Chondrocyte (in vitro differentiated cells): ENCODE measurements at regions not wholly inside any gene's neighbourhood (a gene's known extent, or its start where the extent isn't known, plus 50 kb on each side); places are given as distances from the start of the nearest gene placed in this dataset.

Source experiments
- DNase-seq: peaks from one replicate; pipeline ENCODE4 v3.0.0; 2021; ENCODE audit warnings: mixed read lengths, low spot score
- H3K27ac Mint-ChIP-seq: one replicate; pipeline ENCODE4 v1.8.0; 2021; ENCODE audit warnings: mild to moderate bottlenecking, moderate library complexity, mixed read lengths; ENCODE audit not compliant: unreplicated experiment
- H3K27me3 Mint-ChIP-seq: 2 replicates; pipeline ENCODE4 v1.8.0; 2021; ENCODE audit warnings: low read depth, mixed read lengths
- H3K36me3 Mint-ChIP-seq: 2 replicates; pipeline ENCODE4 v1.8.0; 2021; ENCODE audit warnings: low read depth, mixed read lengths
- H3K4me1 Mint-ChIP-seq: 2 replicates; pipeline ENCODE4 v1.8.0; 2021; ENCODE audit warnings: low read depth, mild to moderate bottlenecking, mixed read lengths
- H3K4me3 Mint-ChIP-seq: one replicate; pipeline ENCODE4 v1.8.0; 2021; ENCODE audit warnings: mild to moderate bottlenecking, moderate library complexity, mixed read lengths; ENCODE audit not compliant: unreplicated experiment
- H3K9me3 Mint-ChIP-seq: 2 replicates; pipeline ENCODE4 v1.8.0; 2021; ENCODE audit warnings: low read depth, mixed read lengths
- TF ChIP-seq, protein P1 (sequence below): fragments of 200-600 bp; sonication (generic); IDR thresholded peaks from 2 replicates; pipeline ENCODE4 v1.5.0; 2021; ENCODE audit warnings: antibody characterized with exemption, mild to moderate bottlenecking, moderate library complexity

DNA sequence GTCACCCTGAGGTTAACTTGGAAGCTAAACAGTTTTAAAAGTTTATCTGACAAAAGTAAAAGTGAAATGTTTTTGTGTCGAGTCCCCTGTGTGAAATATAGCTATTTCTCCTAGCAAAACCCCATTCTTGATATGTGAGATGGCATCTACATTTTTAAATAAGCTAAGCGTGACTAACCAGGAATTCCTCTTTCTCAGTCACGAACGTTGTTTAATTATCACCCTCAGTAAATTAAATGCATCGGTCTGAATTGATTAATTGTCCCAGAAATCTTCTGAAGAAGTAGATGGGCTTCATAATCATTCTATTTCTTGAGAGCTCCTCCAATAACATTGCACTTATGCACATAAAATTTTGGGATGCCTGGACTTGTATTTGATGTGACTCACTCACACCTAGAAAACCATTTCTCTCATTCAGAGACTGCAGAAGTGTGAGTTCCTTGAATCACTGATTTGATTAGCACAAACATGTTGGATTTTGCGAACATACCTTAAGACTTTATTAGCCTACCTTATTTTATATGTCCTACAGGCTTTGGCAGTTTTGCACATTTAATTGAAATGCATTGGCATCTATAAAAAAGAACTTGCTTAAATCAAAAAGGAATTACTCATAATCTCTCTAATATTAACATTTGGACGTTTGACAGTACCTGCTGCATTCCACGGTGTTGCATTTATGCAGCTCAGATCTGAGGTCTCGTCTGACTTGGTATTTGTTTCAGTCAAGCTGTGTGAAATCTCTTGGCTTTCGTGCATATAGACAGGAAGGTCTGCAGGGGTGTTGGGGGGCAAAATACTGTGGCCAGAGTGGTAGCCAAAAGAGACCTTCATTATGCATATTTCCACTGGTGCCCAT lies 475.2 kb downstream of the EPHA4 start:
- no peaks in the 10 kb centered on the region for H3K9me3 Mint-ChIP-seq
- H3K27ac Mint-ChIP-seq, result peak overlapping the region; percentile 19
- TF ChIP-seq, protein P1, sequence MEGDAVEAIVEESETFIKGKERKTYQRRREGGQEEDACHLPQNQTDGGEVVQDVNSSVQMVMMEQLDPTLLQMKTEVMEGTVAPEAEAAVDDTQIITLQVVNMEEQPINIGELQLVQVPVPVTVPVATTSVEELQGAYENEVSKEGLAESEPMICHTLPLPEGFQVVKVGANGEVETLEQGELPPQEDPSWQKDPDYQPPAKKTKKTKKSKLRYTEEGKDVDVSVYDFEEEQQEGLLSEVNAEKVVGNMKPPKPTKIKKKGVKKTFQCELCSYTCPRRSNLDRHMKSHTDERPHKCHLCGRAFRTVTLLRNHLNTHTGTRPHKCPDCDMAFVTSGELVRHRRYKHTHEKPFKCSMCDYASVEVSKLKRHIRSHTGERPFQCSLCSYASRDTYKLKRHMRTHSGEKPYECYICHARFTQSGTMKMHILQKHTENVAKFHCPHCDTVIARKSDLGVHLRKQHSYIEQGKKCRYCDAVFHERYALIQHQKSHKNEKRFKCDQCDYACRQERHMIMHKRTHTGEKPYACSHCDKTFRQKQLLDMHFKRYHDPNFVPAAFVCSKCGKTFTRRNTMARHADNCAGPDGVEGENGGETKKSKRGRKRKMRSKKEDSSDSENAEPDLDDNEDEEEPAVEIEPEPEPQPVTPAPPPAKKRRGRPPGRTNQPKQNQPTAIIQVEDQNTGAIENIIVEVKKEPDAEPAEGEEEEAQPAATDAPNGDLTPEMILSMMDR, result no peak
- H3K4me1 Mint-ChIP-seq, result peaks cover 18% of the 10 kb centered on the region
- H3K27me3 Mint-ChIP-seq, result no peaks in the 10 kb centered on the region
- no peaks in the 10 kb centered on the region for H3K36me3 Mint-ChIP-seq
- no peak for DNase-seq
- no peak overlapping the region for H3K4me3 Mint-ChIP-seq

DNA sequence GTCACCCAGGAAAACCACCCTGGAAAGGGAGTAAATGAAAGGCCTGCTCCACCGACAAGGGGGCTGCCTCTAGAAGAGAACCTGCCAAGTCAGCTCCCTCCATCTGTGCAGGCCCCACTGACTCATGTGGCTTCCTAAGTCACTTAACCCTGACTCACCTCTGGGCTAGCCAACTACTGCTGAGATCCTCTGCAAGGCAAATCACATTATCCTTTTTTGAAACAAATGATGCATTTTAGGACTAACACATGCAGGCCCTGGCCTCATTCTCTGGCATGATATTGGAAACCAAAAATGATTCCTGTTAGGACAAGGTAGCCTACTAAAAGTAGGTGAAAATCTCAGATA lies 474.6 kb downstream of the EPHA4 start:
- no peaks in the 10 kb centered on the region for H3K9me3 Mint-ChIP-seq
- peaks cover 18% of the 10 kb centered on the region for H3K4me1 Mint-ChIP-seq
- no peaks in the 10 kb centered on the region for H3K36me3 Mint-ChIP-seq
- no peaks in the 10 kb centered on the region for H3K27me3 Mint-ChIP-seq
- TF ChIP-seq, protein P1, result no peak
- DNase-seq, result no peak
- no peak overlapping the region for H3K27ac Mint-ChIP-seq
- H3K4me3 Mint-ChIP-seq, result no peak overlapping the region

DNA sequence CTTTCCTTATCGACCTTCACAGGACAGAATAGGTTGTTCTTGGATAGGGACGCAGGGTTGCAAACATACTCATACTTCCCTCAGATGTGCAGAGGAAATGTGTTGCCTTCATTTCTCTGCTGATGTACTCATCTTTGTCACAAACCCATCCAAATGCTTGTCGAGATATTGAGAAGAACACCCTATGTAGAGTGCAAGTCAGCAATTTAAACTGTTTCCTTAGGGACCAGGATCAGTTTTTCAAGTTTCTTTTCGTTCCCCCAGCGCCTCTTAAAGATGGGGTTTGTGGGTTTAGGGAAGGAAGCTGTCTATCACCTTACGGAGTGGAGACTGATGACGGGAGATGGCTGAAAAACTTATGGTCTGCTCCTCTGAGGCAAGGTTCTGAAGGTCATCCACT lies 474.2 kb downstream of the EPHA4 start:
- Mint-ChIP-seq H3K27me3 (no peaks in the 10 kb centered on the region), H3K4me1 (peaks cover 18% of the 10 kb centered on the region), H3K36me3 (no peaks in the 10 kb centered on the region), H3K4me3 (no peak overlapping the region), H3K9me3 (no peaks in the 10 kb centered on the region), H3K27ac (no peak overlapping the region)
- TF ChIP-seq, protein P1, result no peak
- no peak for DNase-seq

DNA sequence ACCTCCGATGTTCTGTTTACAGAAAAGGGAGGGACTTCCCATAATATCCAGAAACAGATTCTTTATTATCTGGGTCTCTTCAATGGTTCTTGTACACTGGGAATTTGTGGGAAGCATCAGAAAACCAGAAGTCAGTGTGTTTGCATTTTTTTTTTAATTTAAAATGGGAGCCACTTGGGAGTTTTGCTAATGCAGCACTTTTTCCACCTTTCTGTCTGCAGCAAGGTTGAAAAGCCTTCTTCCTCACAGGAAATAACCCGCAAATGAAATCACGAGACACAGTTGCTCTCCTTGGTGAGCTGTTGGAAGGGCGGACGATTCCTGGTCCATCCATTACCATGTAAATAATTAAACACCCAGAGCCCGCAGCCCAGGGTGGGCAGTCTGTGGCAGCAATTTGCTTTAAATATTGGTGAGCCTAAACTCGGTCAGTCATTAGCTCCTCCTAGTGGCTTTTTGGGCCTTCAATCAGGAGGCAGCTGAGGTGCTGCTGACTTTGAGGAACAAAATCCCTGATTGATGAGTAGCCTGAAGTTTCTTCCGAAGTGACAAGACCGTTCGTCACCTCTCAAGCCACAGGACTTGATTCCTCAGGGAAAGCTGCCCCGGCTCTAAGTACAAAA lies 471.5 kb downstream of the EPHA4 start:
- H3K4me3 Mint-ChIP-seq, result no peak overlapping the region
- no peaks in the 10 kb centered on the region for H3K36me3 Mint-ChIP-seq
- H3K4me1 Mint-ChIP-seq, result peaks cover 21% of the 10 kb centered on the region
- H3K27ac Mint-ChIP-seq, result no peak overlapping the region
- H3K27me3 Mint-ChIP-seq, result no peaks in the 10 kb centered on the region
- TF ChIP-seq, protein P1, result peak; percentile 75
- no peak for DNase-seq
- no peaks in the 10 kb centered on the region for H3K9me3 Mint-ChIP-seq

DNA sequence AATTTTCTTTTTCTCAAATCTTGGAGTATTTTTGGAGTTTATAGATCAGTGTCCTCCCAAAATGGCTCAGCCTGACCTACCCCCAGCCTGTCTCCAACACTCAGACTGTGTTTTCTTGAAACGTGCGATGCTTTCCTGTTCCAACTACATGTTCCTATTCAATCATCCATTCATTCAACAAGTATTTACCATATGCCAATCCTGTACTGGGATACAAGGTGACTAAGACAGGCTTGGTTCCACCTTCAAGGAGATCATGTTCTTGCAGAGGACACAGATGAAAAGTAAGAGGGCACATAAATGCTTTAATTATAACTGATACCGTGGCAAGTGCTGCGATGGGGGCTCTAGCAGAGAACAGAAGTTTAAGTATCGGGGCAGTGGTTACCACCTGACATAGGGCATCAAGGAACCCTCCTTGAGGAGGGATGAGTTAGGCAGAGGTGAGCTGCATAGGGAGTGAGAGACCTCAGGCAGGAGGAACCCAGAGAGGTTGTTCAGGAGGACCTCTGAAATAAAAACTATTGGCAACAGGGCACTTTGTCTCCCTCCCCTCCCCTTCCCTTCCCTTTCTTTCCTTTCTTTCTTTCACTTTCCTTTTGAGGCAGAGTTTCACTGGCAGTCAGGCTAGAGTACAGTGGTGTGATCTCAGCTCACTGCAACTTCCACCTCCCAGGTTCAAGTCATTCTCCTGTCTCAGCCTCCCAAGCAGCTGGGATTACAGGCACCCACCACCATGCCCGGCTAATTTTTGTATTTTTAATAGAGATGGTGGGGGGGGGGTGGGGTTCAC lies 469.0 kb downstream of the EPHA4 start:
- no peaks in the 10 kb centered on the region for H3K9me3 Mint-ChIP-seq
- no peak for DNase-seq
- no peaks in the 10 kb centered on the region for H3K36me3 Mint-ChIP-seq
- TF ChIP-seq, protein P1, result no peak
- H3K27ac Mint-ChIP-seq, result no peak overlapping the region
- peaks cover 14% of the 10 kb centered on the region for H3K4me1 Mint-ChIP-seq
- H3K4me3 Mint-ChIP-seq, result no peak overlapping the region
- no peaks in the 10 kb centered on the region for H3K27me3 Mint-ChIP-seq
